ENCODE measurements at regions not wholly inside any gene's neighbourhood (a gene's known extent, or its start where the extent isn't known, plus 50 kb on each side); places are given as distances from the start of the nearest gene placed in this dataset.

DNA sequence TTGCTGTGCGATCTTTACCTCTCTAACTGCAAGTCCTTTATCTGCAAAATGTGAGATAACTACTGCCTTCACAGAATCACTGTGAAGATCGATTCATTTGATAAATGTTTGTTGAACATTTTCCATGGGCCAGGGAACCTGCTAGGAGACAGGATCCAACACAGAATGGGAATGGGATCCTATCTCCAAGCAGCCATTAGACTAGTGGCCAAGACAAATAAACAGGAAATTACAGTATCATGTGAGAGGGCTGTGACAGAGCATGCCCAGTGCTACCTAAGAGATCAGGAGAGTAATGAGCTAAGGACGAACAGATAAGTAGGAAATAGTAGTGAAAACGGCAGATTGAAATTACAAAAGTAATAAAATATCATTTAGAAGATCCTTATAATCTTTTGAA, 105.7 kb downstream of the GRIN2B start:
- H3K27me3 Mint-ChIP-seq, result peaks cover 2% of the 10 kb centered on the region
- H3K9me3 Mint-ChIP-seq (ENCODE audit: low read depth), result no peaks in the 10 kb centered on the region
- no peak overlapping the region for H3K4me3 Mint-ChIP-seq
- H3K4me1 Mint-ChIP-seq (ENCODE audit: low read depth), result no peaks in the 10 kb centered on the region
- H3K27ac Mint-ChIP-seq, result no peak overlapping the region
- H3K36me3 Mint-ChIP-seq, result no peaks in the 10 kb centered on the region

DNA sequence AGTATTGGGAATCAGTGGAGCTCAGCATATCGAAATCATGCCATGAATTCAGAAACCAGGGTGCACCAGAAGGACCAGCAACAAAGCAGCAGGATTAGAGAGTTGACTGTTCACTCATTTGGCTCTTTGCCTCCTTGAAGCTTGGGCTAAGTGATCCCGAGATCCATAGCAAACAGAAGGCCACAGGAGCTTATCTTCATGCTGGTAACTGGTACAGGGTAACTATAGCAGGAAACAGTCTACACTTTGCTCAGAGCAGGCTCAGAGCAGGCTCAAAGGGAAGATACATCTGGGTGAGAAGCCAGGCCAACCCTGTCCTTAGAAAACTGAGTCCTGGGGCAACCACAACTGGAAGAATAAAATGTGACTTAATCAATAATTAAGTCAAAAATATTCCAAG, 111.1 kb downstream of the GRIN2B start:
- Mint-ChIP-seq H3K4me1 (ENCODE audit: low read depth) (no peaks in the 10 kb centered on the region), H3K27me3 (peaks cover 12% of the 10 kb centered on the region), H3K4me3 (no peak overlapping the region), H3K27ac (no peak overlapping the region), H3K9me3 (ENCODE audit: low read depth) (no peaks in the 10 kb centered on the region), H3K36me3 (no peaks in the 10 kb centered on the region)

DNA sequence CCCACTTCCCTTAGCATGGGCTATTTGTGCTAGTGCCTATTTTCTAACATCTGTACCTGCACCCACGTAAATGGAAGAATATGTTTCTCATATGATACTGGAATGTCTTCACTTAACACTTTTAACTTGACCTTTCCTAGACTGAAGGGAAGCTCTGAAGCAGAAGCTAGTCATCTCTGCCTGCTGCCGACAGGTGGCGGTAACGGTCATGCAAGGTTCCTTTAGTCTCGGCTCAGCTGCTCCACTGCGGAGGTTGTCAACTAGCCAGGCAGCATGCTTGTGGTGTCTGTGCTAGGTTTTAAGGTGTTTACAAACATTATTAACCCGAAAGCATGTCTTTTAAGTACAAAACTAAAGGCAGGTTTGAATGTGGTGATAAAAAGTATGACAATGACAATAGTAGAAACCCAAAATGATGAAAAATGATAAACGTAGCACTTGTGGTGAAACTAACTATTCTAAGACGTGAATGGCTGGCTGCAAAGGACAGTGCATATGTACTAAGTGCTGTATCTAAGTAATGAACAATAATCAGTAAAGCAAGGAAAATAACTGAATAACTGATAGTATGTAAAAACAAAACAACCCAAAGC, 117.2 kb downstream of the GRIN2B start:
- no peaks in the 10 kb centered on the region for H3K4me1 Mint-ChIP-seq (ENCODE audit: low read depth)
- H3K27ac Mint-ChIP-seq, result no peak overlapping the region

DNA sequence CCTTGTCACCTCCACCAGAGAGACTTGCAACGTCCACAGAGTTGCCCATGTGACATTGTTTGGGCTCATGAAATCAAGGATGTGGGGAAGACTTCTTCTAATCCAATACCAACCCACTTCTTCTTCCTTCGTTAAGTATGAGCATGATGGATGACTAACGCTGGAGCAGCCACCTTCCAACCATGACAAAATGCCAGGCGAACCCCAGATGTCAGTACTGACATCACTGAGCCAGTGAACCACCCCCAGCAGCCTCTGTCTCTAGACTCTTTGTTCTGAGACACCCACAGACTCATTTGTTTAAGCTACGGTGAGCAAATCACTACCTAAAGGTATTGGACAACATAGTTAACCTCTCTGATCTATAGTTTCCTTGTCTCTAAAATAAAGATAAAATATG, 123.7 kb downstream of the GRIN2B start:
- Mint-ChIP-seq H3K36me3 (no peaks in the 10 kb centered on the region), H3K27me3 (peaks cover 5% of the 10 kb centered on the region), H3K27ac (no peak overlapping the region), H3K4me3 (no peak overlapping the region), H3K9me3 (ENCODE audit: low read depth) (no peaks in the 10 kb centered on the region), H3K4me1 (ENCODE audit: low read depth) (no peaks in the 10 kb centered on the region)

More for the DNA sequence above, 117.2 kb downstream of the GRIN2B start:
- Mint-ChIP-seq H3K9me3 (ENCODE audit: low read depth) (no peaks in the 10 kb centered on the region), H3K36me3 (no peaks in the 10 kb centered on the region), H3K4me3 (no peak overlapping the region), H3K27me3 (peaks cover 13% of the 10 kb centered on the region)

DNA sequence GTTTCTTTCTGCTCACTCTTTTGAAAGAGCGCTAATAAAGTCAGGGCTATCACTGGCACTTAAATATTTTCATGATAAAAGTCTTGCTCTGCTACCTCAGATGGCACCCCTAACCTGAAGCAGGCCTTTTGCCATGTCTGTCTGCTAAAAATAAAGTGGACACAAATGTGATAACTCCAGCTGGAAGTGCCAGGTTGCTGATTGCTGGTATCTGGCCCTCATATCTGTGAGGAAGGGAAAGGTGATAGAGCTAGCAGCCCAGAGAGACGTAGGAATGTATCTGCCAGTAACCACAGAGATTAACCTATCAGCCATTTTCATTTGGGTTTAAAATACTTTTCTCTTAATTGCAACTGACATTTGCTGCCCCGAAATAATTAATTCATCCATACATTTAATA, 127.9 kb downstream of the GRIN2B start:
- peaks cover 4% of the 10 kb centered on the region for H3K27me3 Mint-ChIP-seq

DNA sequence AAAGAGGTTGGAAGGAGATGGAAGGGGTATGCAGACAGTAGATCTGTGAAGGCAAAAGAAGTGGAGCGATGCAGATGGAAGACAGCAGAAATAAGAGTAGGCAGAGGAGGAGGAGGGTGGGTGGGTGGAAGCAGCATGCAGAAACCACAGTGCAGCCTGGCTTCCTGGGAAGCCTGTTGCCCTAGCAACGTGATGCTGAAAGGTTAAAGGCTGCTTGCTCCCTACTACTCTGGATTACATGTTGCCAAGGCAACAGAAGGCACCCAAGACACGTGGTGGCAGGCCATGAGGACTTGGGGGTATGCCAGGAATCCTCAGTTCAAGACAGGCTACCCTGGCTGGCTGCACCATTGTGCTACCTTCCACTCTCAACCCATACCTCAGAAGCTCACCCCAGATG, 129.6 kb downstream of the GRIN2B start:
- Mint-ChIP-seq H3K27ac (no peak overlapping the region), H3K4me3 (no peak overlapping the region), H3K36me3 (no peaks in the 10 kb centered on the region), H3K9me3 (ENCODE audit: low read depth) (no peaks in the 10 kb centered on the region), H3K4me1 (ENCODE audit: low read depth) (no peaks in the 10 kb centered on the region), H3K27me3 (peaks cover 4% of the 10 kb centered on the region)

More for the DNA sequence above, 127.9 kb downstream of the GRIN2B start:
- Mint-ChIP-seq H3K36me3 (no peaks in the 10 kb centered on the region), H3K27ac (no peak overlapping the region), H3K4me1 (ENCODE audit: low read depth) (no peaks in the 10 kb centered on the region), H3K4me3 (no peak overlapping the region), H3K9me3 (ENCODE audit: low read depth) (no peaks in the 10 kb centered on the region)

DNA sequence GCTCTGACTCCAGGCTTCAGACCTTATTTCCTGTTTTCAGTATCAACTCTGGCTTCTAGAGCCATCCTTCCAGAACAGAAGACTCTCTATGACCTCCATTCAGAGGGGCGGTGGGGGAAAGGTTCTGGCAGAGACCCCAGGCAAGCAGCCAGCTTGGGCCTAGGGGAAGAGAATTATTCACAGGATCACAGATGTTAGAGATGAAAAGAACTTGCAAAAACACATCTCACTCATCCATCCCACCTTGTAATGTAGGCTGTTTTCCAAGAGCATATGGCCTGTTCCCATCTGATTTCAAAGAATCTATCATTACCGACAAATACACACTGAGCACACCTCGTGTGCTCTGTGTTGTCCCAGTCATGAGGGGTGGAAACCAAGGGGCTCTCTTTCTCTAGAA, 131.9 kb downstream of the GRIN2B start:
- H3K9me3 Mint-ChIP-seq (ENCODE audit: low read depth), result no peaks in the 10 kb centered on the region
- H3K4me1 Mint-ChIP-seq (ENCODE audit: low read depth), result no peaks in the 10 kb centered on the region
- no peak overlapping the region for H3K27ac Mint-ChIP-seq
- no peak overlapping the region for H3K4me3 Mint-ChIP-seq
- no peaks in the 10 kb centered on the region for H3K36me3 Mint-ChIP-seq
- H3K27me3 Mint-ChIP-seq, result peaks cover 11% of the 10 kb centered on the region

DNA sequence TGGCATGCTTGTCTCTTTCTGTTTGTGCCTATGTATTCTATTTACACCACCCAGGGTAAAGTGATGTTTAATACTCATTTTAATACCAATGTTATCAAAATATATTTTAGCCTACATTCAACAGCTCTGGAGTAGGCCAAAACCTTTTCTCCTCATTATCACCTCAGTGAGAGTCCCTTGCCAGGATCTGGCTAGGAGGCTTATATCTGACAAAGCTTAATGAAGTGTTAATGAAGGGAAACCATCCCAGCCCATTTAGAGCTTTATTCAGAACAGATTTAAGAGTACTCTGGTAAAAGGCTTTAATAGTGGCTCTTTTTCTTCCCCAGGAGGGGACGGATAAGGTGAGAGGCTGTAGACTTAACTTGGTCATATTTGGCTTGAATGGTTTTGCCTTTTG, 137.6 kb downstream of the GRIN2B start:
- Mint-ChIP-seq H3K36me3 (no peaks in the 10 kb centered on the region), H3K4me1 (ENCODE audit: low read depth) (no peaks in the 10 kb centered on the region), H3K27ac (no peak overlapping the region)

DNA sequence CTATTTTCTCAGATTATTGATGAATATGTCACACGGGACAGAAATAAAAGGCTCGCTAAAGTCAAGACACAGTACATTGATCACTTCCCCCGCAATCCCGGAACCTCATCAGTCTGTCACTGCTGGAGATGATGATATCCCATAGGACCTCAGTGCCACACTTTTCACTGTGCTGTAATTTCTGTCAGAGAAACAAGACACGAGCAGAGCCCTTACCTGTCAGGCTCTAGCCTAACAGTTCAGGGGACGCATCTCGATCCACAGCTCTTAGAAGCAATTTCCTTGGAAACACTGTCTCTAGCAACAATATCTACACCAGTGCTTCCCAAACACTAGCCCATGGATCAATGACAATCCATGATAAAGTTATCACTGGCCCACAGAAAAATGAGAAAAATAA, 140.0 kb downstream of the GRIN2B start:
- Mint-ChIP-seq H3K9me3 (ENCODE audit: low read depth) (no peaks in the 10 kb centered on the region), H3K27me3 (peaks cover 5% of the 10 kb centered on the region), H3K27ac (no peak overlapping the region), H3K4me3 (no peak overlapping the region), H3K36me3 (no peaks in the 10 kb centered on the region), H3K4me1 (ENCODE audit: low read depth) (no peaks in the 10 kb centered on the region)

More for the DNA sequence above, 137.6 kb downstream of the GRIN2B start:
- no peak overlapping the region for H3K4me3 Mint-ChIP-seq
- H3K27me3 Mint-ChIP-seq, result peaks cover 9% of the 10 kb centered on the region
- no peaks in the 10 kb centered on the region for H3K9me3 Mint-ChIP-seq (ENCODE audit: low read depth)

DNA sequence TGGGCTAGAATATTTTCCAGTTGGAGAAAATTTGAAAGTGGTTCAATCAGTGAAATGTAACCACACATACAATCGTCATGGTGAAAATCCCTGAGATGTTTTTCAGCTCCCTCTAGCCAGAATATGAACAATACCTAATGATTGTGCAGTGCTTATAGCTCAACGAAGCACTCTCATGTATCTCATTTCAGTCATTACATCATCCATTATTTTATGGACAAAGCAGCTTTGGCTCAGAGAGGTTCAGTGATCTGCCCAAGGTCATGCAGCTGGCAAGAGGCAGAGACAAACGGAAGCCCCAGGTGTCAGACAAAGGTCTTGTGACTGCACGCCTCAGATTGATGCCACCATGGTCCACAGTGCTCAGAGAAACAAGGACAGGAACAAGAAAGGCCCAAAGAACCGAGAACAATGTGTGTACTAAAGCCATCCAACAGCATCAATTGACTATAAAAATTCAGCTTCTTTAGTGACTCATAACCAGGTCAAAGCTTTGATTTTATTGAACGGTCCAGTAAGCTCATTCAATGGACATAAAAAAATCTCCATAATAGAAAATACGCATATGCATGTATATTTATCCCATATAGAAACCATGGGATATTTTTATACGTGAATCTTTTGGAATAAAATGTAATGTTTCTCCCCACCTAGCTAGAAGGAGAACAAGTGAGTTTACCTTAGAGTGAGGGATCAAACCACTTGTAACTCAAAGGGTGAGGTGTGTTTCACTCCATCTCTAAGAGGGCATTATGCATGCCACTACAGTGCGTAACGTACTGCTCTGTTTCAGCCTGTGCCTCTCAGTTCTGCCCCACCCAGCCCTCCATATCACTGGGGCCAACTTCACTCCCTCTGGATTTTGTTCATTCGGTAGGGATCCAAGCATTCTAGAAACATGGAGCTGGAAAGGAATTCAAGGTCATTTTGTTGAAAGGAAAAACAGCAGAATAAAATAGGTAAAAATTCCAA, 141.8 kb downstream of the GRIN2B start:
- no peaks in the 10 kb centered on the region for H3K4me1 Mint-ChIP-seq (ENCODE audit: low read depth)
- no peak overlapping the region for H3K4me3 Mint-ChIP-seq

DNA sequence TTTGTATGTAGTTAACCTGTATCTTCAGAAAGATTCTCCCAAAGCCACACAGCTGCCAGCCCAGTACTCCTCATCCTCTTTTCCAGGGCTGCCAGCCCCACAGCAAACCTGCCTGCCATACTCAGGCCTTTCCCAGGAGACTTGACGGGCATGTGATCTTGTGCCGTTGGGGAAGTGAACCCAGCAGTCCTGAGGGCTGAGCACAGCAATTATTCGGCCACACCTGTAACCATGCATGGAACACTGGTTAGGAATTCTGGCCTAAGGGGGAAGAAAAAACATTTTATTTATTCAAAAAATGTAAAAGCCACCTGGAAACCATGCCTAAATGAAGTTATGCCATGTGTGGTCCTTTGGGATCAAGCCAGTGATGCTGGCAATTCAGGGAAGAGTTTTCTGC, 145.3 kb downstream of the GRIN2B start:
- Mint-ChIP-seq H3K4me1 (ENCODE audit: low read depth) (no peaks in the 10 kb centered on the region), H3K4me3 (no peak overlapping the region), H3K9me3 (ENCODE audit: low read depth) (no peaks in the 10 kb centered on the region), H3K27me3 (peaks cover 4% of the 10 kb centered on the region), H3K36me3 (no peaks in the 10 kb centered on the region), H3K27ac (no peak overlapping the region)

More for the DNA sequence above, 141.8 kb downstream of the GRIN2B start:
- H3K9me3 Mint-ChIP-seq (ENCODE audit: low read depth), result no peaks in the 10 kb centered on the region
- no peak overlapping the region for H3K27ac Mint-ChIP-seq
- peaks cover 5% of the 10 kb centered on the region for H3K27me3 Mint-ChIP-seq
- no peaks in the 10 kb centered on the region for H3K36me3 Mint-ChIP-seq

DNA sequence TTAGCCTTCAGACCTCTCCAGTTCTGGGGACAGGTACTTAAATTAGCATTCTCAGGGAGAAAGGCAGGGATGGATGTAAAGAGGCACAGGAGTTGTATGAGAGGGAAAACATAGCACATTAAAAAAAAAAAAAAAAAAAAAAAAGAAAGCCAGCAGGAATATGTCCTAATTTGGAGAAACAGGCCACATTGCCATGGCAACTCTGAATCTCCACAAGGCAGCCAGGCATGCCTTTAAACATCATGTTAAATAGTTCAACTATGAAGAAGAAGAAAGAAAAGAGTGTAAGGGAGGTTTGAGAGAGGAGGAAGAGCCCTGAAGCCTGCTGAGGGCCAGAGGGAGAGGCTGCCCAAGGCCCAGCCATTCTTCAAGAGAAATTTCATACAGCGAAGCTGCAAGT, 145.8 kb downstream of the GRIN2B start:
- Mint-ChIP-seq H3K27me3 (peaks cover 4% of the 10 kb centered on the region), H3K4me3 (no peak overlapping the region), H3K9me3 (ENCODE audit: low read depth) (no peaks in the 10 kb centered on the region), H3K27ac (no peak overlapping the region), H3K4me1 (ENCODE audit: low read depth) (no peaks in the 10 kb centered on the region), H3K36me3 (no peaks in the 10 kb centered on the region)

DNA sequence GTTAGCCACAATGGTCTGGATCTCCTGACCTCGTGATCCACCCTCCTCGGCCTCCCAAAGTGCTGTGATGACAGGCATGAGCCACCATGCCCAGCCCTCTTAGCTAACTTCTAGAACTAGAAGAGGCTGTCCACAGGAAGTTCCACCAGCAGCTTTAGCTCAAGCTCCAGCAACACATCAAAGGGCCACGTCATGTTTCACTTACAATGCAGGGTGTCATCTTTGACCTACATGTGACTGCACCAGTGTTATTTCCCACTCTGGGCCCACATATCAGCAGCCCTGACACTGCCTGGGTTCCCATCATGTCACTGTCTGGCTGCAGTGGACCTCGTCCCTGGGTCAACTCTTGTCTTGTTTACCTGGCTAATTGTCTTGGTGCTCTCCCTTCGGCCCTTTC, 147.2 kb downstream of the GRIN2B start:
- Mint-ChIP-seq H3K4me3 (no peak overlapping the region), H3K27me3 (peaks cover 4% of the 10 kb centered on the region), H3K4me1 (ENCODE audit: low read depth) (no peaks in the 10 kb centered on the region), H3K9me3 (ENCODE audit: low read depth) (no peaks in the 10 kb centered on the region), H3K36me3 (no peaks in the 10 kb centered on the region), H3K27ac (no peak overlapping the region)

DNA sequence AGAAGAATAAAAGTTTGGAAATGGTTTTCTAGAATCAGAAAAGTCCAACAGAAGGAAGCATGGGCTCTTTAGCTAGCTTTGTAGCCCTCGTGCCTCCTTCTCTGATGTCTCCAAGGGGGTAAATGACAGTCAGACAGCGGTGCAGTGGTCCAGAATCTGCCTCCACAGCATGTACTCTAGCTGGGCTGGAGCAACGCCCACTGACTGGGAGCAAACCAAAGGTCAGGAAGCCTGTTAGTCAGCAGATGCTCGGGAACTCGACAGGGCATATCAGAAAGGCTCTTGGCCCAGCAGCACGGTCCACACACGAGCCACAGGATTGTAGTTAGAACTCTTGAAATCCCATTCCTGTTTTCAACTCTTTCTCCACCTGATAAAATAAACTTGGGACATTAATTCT, 164.3 kb downstream of the GRIN2B start:
- no peaks in the 10 kb centered on the region for H3K9me3 Mint-ChIP-seq (ENCODE audit: low read depth)

DNA sequence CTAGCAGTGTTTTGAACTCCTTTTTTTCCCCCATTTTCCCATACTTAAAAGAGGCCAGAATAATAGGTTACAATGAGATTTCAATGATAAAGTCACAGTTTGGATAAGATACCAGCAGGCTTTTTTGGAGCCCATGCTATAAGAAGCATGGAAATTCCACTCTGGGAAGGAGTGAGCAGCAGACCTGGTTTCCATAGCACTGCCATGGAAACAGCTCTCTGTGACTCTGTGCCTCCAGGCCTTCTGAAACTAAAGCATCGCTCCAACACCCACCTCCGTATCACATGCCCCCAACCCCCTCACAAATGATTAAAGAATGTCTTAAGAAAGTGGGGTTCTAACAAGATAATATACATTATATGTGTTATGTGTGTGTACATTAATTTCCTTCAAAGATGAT, 165.0 kb downstream of the GRIN2B start:
- no peak overlapping the region for H3K27ac Mint-ChIP-seq
- H3K9me3 Mint-ChIP-seq (ENCODE audit: low read depth), result no peaks in the 10 kb centered on the region
- H3K27me3 Mint-ChIP-seq, result peaks cover 1% of the 10 kb centered on the region
- no peak overlapping the region for H3K4me3 Mint-ChIP-seq
- H3K4me1 Mint-ChIP-seq (ENCODE audit: low read depth), result no peaks in the 10 kb centered on the region
- H3K36me3 Mint-ChIP-seq, result no peaks in the 10 kb centered on the region

More for the DNA sequence above, 164.3 kb downstream of the GRIN2B start:
- no peaks in the 10 kb centered on the region for H3K4me1 Mint-ChIP-seq (ENCODE audit: low read depth)
- H3K27me3 Mint-ChIP-seq, result peaks cover 1% of the 10 kb centered on the region
- H3K4me3 Mint-ChIP-seq, result no peak overlapping the region
- no peaks in the 10 kb centered on the region for H3K36me3 Mint-ChIP-seq
- no peak overlapping the region for H3K27ac Mint-ChIP-seq
